Mononuclear cell (primary cell): ENCODE measurements at regions not wholly inside any gene's neighbourhood (a gene's known extent, or its start where the extent isn't known, plus 50 kb on each side); places are given as distances from the start of the nearest gene placed in this dataset.

ENCODE experiments used
- H3K27me3 ChIP-seq: 2 replicates; pipeline ENCODE4 v1.6.0; 2011; ENCODE audit warnings: low read length, control low read depth; ENCODE audit not compliant: insufficient read depth
- H3K4me1 ChIP-seq: 2 replicates; pipeline ENCODE4 v1.5.1; 2011; ENCODE audit warnings: mild to moderate bottlenecking, low read length, control low read depth; ENCODE audit not compliant: insufficient read depth
- H3K4me3 ChIP-seq: 2 replicates; pipeline ENCODE4 v1.5.1; 2011; ENCODE audit warnings: mild to moderate bottlenecking, low read length, moderate library complexity
- H3K9me3 ChIP-seq: 2 replicates; pipeline ENCODE4 v1.5.1; 2011; ENCODE audit warnings: low read depth, mild to moderate bottlenecking, control low read depth, low read length

DNA sequence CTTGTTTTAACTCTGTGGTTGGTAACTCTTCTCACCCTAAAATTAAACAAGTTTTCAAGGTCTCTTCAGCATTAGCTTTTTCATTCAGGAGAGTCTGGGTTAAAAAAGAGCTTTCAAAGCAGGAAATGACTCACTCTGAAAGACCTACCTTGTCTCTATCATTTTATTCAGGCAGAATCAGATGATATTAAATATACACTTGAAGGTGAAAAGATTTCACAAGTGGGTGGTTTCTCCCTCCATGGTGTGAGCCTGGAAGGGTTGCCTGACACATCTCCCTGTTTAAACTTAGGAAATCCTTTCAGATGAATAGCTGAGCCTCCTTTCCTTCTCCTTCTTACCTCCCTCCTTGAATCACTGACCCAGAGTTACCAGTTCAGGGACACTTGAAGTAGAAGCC lies 1402.0 kb upstream of the PIK3C3 start:
- Histone ChIP-seq H3K9me3 (no peaks in the 10 kb centered on the region), H3K27me3 (no peaks in the 10 kb centered on the region)

GRCh38 chr18:40546875-40547274 lies 1408.2 kb upstream of the PIK3C3 start:
- H3K4me1 ChIP-seq, result no peaks in the 10 kb centered on the region
- H3K27me3 ChIP-seq, result no peaks in the 10 kb centered on the region
- H3K9me3 ChIP-seq, result no peaks in the 10 kb centered on the region
- no peak overlapping the region for H3K4me3 ChIP-seq

More for the DNA sequence above, 1402.0 kb upstream of the PIK3C3 start:
- H3K4me3 ChIP-seq, result no peak overlapping the region
- H3K4me1 ChIP-seq, result no peaks in the 10 kb centered on the region

- H3K9me3 ChIP-seq, result no peaks in the 10 kb centered on the region
- H3K4me1 ChIP-seq, result no peaks in the 10 kb centered on the region
- no peaks in the 10 kb centered on the region for H3K27me3 ChIP-seq
- H3K4me3 ChIP-seq, result no peak overlapping the region
Observed at GRCh38 chr18:40534723-40535122, 1420.3 kb upstream of the PIK3C3 start.

- no peak overlapping the region for H3K4me3 ChIP-seq
- no peaks in the 10 kb centered on the region for H3K4me1 ChIP-seq
- H3K27me3 ChIP-seq, result no peaks in the 10 kb centered on the region
- H3K9me3 ChIP-seq, result no peaks in the 10 kb centered on the region
Observed at GRCh38 chr18:40532046-40532445, 1423.0 kb upstream of the PIK3C3 start.

DNA sequence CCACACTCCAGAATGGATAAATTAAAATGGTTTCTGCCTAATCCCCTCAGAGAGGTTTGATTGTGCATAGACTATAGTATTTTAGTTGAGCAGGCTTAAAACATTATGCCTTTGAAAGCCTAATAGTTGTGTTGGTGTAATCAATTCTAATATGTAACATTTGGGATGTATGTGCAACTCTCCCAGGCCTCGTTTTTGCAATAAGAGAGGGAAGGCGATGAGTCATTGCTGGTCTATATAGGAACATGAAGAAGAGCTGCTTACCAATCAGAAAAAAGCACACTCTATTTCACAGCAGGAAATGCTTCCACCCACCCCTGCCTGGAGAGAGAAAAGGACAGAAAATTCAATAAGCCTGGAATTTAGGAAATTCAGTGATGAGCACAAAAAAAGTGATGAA lies 1424.0 kb upstream of the PIK3C3 start:
- Histone ChIP-seq H3K9me3 (no peaks in the 10 kb centered on the region), H3K4me1 (no peaks in the 10 kb centered on the region), H3K27me3 (no peaks in the 10 kb centered on the region)

DNA sequence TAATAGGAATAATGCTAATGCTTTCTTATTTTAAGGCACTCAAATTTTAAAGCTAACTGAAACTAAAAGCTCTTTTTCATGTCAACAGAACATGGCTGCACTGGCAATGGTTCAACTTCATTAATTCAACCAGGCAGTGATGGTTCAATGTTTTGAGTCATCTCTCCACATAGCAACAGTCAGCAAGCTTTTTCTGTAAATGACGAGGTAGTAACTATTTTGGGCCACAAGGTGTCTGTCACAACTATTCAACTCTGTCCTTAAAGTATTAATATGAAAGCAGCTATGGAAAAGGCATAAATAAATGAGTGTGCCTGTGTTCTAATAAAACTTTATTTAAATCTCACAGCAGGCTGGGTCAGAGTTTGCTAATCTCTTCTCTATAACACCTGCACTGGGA lies 1425.6 kb upstream of the PIK3C3 start:
- no peaks in the 10 kb centered on the region for H3K9me3 ChIP-seq
- no peak overlapping the region for H3K4me3 ChIP-seq
- H3K27me3 ChIP-seq, result no peaks in the 10 kb centered on the region
- no peaks in the 10 kb centered on the region for H3K4me1 ChIP-seq

More for the DNA sequence above, 1424.0 kb upstream of the PIK3C3 start:
- no peak overlapping the region for H3K4me3 ChIP-seq

DNA sequence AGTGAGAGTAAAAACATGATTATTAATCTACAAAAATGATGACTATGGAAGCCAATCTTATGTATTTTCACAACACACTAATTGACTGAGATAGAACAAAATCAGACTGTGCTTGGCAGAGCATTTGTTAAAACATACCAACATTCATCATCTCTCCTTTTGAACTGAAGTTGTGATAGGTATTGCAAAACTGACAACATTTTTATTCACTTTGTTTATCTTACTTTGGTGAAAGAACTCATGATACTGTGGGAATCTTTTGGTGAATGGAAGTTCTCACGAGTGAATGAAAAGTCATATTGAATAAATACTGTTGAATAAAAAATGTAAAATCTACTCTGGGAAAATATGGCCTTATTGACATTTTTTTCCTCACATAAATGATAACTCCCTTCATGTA lies 1430.2 kb upstream of the PIK3C3 start:
- no peaks in the 10 kb centered on the region for H3K9me3 ChIP-seq
- no peaks in the 10 kb centered on the region for H3K4me1 ChIP-seq
- no peak overlapping the region for H3K4me3 ChIP-seq
- H3K27me3 ChIP-seq, result no peaks in the 10 kb centered on the region

GRCh38 chr18:40523287-40523686 lies 1431.7 kb upstream of the PIK3C3 start:
- Histone ChIP-seq H3K4me1 (no peaks in the 10 kb centered on the region), H3K27me3 (no peaks in the 10 kb centered on the region), H3K4me3 (no peak overlapping the region), H3K9me3 (no peaks in the 10 kb centered on the region)

- H3K4me1 ChIP-seq, result no peaks in the 10 kb centered on the region
- H3K4me3 ChIP-seq, result no peak overlapping the region
- H3K9me3 ChIP-seq, result no peaks in the 10 kb centered on the region
- no peaks in the 10 kb centered on the region for H3K27me3 ChIP-seq
Observed at GRCh38 chr18:40501026-40501425, 1454.0 kb upstream of the PIK3C3 start.

DNA sequence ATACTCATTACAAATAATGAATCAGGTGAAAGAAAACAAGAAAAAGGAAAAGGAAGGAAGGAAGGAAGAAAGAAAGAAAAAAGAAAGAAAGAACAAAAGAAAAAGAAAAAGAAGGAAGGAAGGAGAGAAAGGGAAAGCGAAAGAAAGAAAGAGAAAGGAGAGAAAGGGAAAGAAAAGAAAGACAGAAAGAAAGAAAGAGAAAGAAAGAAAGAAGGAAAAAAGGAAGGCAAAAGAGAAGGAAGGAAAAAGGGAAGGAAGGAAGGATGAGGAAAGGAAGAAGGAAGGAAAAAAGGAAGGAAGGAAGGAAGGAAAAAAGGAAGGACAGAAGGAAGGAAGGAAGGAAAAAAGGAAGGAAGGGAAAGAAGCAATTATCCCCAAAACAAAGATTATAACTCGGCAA lies 1460.4 kb upstream of the PIK3C3 start:
- no peak overlapping the region for H3K4me3 ChIP-seq
- H3K4me1 ChIP-seq, result no peaks in the 10 kb centered on the region
- no peaks in the 10 kb centered on the region for H3K27me3 ChIP-seq
- H3K9me3 ChIP-seq, result no peaks in the 10 kb centered on the region

DNA sequence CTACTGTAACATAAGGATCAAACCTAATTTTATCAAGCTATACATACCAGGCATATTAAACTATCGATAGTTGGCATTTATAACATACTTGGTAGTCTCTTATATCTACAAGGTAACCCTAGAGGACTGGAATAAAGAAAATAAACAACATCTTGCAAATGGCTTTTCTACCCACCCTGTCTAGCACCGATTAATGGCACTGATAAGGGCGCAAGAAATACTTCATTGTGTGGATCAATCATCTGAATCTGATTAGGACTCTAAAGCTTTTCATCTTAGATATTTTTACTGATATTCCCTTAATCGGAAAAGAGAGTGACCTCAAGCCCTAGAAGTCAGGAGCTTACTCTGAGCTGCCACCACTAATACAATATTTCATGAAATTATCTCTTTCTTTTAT lies 1461.7 kb upstream of the PIK3C3 start:
- no peaks in the 10 kb centered on the region for H3K9me3 ChIP-seq
- H3K4me3 ChIP-seq, result no peak overlapping the region
- no peaks in the 10 kb centered on the region for H3K4me1 ChIP-seq
- no peaks in the 10 kb centered on the region for H3K27me3 ChIP-seq

DNA sequence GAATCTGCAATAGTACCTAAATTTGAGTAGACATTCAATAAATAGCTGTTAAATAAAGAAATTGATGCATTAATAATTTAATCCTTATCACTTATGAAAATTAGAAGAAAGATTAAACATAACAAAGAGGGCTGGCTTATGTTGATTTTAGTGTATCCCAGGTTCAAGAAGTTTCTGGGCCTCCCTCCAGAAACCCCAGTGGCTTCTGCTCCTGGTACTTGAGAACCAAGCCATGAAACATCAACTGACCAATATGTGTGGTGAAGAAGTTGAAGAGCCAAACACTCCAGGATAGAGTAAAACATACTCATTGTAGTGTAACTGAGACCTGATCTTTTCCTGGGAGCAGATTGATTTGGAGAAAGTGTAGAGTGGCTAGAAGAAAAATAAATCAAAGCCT lies 1465.7 kb upstream of the PIK3C3 start:
- Histone ChIP-seq H3K9me3 (no peaks in the 10 kb centered on the region), H3K4me3 (no peak overlapping the region), H3K27me3 (no peaks in the 10 kb centered on the region), H3K4me1 (no peaks in the 10 kb centered on the region)

DNA sequence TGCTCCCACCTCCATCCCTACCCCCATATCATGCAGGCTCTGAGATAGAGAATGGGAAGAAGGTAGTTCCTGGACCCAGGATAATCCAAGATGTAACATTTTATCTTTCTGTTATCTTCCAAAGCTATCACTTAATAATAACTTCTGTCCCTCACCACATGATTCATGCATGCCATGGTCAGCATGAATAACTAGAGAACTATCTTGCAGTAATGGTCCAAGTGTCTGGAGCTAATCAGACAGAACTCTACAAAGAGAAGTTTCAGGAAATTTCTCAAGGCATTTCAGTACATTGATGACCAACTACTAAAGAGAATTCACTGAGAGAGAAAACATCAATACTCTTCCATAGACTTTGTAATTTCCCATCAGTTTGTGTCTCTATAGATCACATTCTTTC lies 1469.7 kb upstream of the PIK3C3 start:
- no peaks in the 10 kb centered on the region for H3K27me3 ChIP-seq
- H3K9me3 ChIP-seq, result no peaks in the 10 kb centered on the region
- H3K4me3 ChIP-seq, result no peak overlapping the region
- H3K4me1 ChIP-seq, result no peaks in the 10 kb centered on the region

GRCh38 chr18:40473221-40474029 lies 1481.6 kb upstream of the PIK3C3 start:
- H3K27me3 ChIP-seq, result no peaks in the 10 kb centered on the region

DNA sequence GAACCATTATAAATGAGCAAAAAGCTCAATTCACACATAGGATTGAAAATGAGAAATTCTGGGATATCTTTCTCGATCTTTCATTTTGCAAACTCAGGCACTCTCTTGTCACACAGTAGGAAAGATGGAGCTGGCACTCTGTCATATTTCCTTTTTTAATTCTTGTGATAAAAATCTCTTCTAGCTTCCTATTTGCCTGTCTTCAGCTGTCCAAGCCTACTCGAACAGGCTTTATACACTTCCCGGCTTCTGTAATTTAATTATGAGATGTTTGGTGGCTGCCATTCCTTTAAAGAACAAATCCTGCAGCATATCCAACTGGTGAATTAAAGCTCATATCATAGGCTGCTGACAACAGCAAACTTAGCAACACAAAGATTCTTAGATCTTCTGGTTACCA lies 1484.3 kb upstream of the PIK3C3 start:
- Histone ChIP-seq H3K9me3 (no peaks in the 10 kb centered on the region), H3K4me1 (no peaks in the 10 kb centered on the region), H3K27me3 (no peaks in the 10 kb centered on the region), H3K4me3 (no peak overlapping the region)

More at GRCh38 chr18:40473221-40474029, 1481.6 kb upstream of the PIK3C3 start:
- no peaks in the 10 kb centered on the region for H3K4me1 ChIP-seq
- no peak overlapping the region for H3K4me3 ChIP-seq
- H3K9me3 ChIP-seq, result no peaks in the 10 kb centered on the region

DNA sequence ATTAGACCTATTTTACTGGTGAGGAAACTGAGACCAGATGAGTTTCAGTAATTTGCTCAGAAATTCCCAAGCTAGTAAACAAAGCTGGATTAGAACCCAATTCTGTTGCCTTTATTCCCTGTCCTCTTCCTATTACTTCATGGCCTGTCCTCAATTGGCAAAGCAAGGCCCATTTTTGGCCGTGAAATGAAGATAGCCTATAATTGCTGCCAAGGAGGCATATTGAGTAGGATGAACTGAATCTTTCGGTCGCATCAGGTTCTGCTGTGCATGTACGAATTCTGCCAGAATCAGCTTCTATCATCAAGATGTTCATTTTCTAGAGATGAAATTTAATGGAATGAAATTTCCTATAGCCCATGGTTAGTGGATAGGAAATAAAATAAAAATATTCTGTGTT lies 1485.2 kb upstream of the PIK3C3 start:
- Histone ChIP-seq H3K9me3 (no peaks in the 10 kb centered on the region), H3K4me1 (no peaks in the 10 kb centered on the region), H3K4me3 (no peak overlapping the region), H3K27me3 (no peaks in the 10 kb centered on the region)
